ENCODE measurements at regions not wholly inside any gene's neighbourhood (a gene's known extent, or its start where the extent isn't known, plus 50 kb on each side); places are given as distances from the start of the nearest gene placed in this dataset.

DNA sequence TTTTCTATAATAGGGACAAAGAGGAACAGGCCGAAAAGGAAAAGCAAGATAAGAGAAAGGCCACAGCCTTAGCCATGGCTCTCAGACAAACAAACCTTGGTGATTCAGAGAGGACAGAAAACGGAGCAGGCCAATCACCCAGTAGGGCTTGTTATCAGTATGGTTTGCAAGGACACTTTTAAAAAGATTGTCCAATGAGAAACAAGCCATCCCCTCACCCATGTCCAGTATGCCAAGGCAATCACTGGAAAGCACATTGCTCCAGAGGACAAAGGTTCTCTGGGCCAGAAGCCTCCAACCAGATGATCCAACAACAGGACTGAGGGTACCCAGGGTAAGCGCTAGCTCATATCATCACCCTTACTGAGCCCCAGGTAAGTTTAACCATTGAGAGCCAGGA is 243.8 kb upstream of the BTG1 start (continued):
- TF ChIP-seq, protein P1, sequence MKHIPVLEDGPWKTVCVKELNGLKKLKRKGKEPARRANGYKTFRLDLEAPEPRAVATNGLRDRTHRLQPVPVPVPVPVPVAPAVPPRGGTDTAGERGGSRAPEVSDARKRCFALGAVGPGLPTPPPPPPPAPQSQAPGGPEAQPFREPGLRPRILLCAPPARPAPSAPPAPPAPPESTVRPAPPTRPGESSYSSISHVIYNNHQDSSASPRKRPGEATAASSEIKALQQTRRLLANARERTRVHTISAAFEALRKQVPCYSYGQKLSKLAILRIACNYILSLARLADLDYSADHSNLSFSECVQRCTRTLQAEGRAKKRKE (CRISPR knock-in tag; IDR thresholded peaks at IDR 0.05; ENCODE audit: low read depth) = no peak
- TF ChIP-seq CBX2 (IDR thresholded peaks at IDR 0.05; ENCODE audit: borderline replicate concordance, low read depth) = no peak

DNA sequence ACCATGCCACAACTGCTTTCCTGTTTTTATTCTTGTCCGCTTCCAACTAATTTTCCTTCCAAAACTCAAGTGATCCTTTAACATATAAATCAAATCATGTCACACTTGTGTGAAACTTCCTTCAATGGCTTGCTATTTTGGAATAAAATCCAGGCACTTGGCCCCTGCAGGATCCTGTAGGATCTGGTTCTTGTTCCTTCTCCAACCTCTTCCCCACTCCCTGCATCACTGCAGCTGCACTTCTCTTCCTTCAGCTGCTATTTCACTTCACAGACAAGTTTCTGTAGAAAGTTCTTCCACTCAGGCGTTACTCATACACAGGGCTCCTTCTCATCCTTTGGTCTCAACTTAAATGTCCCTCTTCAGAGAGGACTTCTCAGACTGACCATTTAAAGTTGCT is 239.7 kb upstream of the BTG1 start:
- CTCF ChIA-PET = no interaction called here
- POLR2A ChIA-PET = no interaction called here
- ATAC-seq = no peak
- no peak overlapping the region for H3K4me2 ChIP-seq
- no peak for DNase-seq (ENCODE audit: low read depth in 1 of 2, low spot score in 1 of 2)
- H3K9me3 ChIP-seq = no peaks in the 10 kb centered on the region
- no peak overlapping the region for H3K4me3 ChIP-seq
- TF ChIP-seq, protein P2, sequence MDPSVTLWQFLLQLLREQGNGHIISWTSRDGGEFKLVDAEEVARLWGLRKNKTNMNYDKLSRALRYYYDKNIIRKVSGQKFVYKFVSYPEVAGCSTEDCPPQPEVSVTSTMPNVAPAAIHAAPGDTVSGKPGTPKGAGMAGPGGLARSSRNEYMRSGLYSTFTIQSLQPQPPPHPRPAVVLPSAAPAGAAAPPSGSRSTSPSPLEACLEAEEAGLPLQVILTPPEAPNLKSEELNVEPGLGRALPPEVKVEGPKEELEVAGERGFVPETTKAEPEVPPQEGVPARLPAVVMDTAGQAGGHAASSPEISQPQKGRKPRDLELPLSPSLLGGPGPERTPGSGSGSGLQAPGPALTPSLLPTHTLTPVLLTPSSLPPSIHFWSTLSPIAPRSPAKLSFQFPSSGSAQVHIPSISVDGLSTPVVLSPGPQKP (IDR thresholded peaks at IDR 0.05; ENCODE audit: low read depth, low read length) = no peak
- TF ChIP-seq ZNF302 (CRISPR knock-in tag; IDR thresholded peaks at IDR 0.05) (no peak), BHLHE40 (IDR thresholded peaks at IDR 0.05; ENCODE audit: low read depth, low read length) (no peak), RNF2 (IDR thresholded peaks at IDR 0.05; ENCODE audit: borderline replicate concordance, low read depth) (no peak)
- H3K27ac ChIP-seq = no peak overlapping the region
- H3K4me1 ChIP-seq = no peaks in the 10 kb centered on the region
- 66% methylated on average over 2 of the region's 2 CpGs for WGBS (ENCODE audit: missing lambda C conversion rate)
- no peak for FAIRE-seq

DNA sequence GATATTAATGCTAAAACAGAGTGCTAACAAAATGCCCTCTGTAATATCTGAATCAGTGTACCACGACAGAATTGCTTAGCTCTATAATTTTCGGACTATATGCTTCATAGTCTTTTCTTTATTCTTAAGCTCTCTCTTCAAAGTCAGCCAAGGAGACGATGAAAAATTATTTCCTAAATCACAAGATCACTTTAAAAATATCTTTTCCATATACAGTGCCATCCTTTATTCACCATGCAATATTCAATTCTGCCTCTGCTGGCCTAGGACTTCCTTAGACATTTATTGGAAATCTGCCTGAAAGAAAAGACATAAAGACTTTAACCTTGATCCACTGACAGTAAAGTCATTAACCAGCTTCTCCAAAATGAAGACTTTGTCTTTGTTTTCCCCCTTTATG is 238.9 kb upstream of the BTG1 start:
- H3K4me1 ChIP-seq = no peaks in the 10 kb centered on the region
- H3K4me3 ChIP-seq = no peak overlapping the region
- 28% methylated on average over 3 of the region's 3 CpGs for WGBS (ENCODE audit: missing lambda C conversion rate)
- TF ChIP-seq EHF (CRISPR knock-in tag; IDR thresholded peaks at IDR 0.05) = no peak
- no peak for TF ChIP-seq ZFP36 (IDR thresholded peaks at IDR 0.05; ENCODE audit: borderline replicate concordance, partially characterized antibody)
- TF ChIP-seq NR3C1 (IDR thresholded peaks at IDR 0.05) = no peak
- no peak for TF ChIP-seq FOSB (CRISPR knock-in tag; IDR thresholded peaks at IDR 0.05)
- no peak for TF ChIP-seq EP300 (IDR thresholded peaks at IDR 0.05)
- TF ChIP-seq, protein P1 (CRISPR knock-in tag; IDR thresholded peaks at IDR 0.05; ENCODE audit: low read depth) = no peak
- TF ChIP-seq HDAC2 (IDR thresholded peaks at IDR 0.05) = no peak
- no peak for TF ChIP-seq CEBPB (IDR thresholded peaks at IDR 0.05)
- no peak for TF ChIP-seq PHF8 (IDR thresholded peaks at IDR 0.05; ENCODE audit: borderline replicate concordance, low read depth)
- TF ChIP-seq ZNF302 (CRISPR knock-in tag; IDR thresholded peaks at IDR 0.05) = no peak
- TF ChIP-seq SMC3 (IDR thresholded peaks at IDR 0.05) = no peak
- no peak for TF ChIP-seq RFX5 (IDR thresholded peaks at IDR 0.05)
- no peak for TF ChIP-seq JUN (IDR thresholded peaks at IDR 0.05)
- no peak for TF ChIP-seq TFCP2L1 (CRISPR knock-in tag; IDR thresholded peaks at IDR 0.05)
- TF ChIP-seq, protein P3, sequence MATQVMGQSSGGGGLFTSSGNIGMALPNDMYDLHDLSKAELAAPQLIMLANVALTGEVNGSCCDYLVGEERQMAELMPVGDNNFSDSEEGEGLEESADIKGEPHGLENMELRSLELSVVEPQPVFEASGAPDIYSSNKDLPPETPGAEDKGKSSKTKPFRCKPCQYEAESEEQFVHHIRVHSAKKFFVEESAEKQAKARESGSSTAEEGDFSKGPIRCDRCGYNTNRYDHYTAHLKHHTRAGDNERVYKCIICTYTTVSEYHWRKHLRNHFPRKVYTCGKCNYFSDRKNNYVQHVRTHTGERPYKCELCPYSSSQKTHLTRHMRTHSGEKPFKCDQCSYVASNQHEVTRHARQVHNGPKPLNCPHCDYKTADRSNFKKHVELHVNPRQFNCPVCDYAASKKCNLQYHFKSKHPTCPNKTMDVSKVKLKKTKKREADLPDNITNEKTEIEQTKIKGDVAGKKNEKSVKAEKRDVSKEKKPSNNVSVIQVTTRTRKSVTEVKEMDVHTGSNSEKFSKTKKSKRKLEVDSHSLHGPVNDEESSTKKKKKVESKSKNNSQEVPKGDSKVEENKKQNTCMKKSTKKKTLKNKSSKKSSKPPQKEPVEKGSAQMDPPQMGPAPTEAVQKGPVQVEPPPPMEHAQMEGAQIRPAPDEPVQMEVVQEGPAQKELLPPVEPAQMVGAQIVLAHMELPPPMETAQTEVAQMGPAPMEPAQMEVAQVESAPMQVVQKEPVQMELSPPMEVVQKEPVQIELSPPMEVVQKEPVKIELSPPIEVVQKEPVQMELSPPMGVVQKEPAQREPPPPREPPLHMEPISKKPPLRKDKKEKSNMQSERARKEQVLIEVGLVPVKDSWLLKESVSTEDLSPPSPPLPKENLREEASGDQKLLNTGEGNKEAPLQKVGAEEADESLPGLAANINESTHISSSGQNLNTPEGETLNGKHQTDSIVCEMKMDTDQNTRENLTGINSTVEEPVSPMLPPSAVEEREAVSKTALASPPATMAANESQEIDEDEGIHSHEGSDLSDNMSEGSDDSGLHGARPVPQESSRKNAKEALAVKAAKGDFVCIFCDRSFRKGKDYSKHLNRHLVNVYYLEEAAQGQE (IDR thresholded peaks at IDR 0.05) = no peak
- TF ChIP-seq KDM5A (IDR thresholded peaks at IDR 0.05) = no peak
- TF ChIP-seq, protein P2 (IDR thresholded peaks at IDR 0.05; ENCODE audit: low read depth, low read length) = no peak
- no peaks in the 10 kb centered on the region for H3K9me3 ChIP-seq
- ChIA-PET CTCF (interaction anchor here (0.8 kb wide), 1 partner anchor 9 kb away, joined by 3 read pairs; no protein-coding TSS in a partner anchor), POLR2A (no interaction called here)
- no peak overlapping the region for H3K27ac ChIP-seq
- no peak for ATAC-seq
- no peak for DNase-seq (ENCODE audit: low read depth in 1 of 2, low spot score in 1 of 2)
- H3K4me2 ChIP-seq = no peak overlapping the region
- no peak for FAIRE-seq

Measured in A549 (cell line).